HG02973 (cell line): ENCODE measurements at regions not wholly inside any gene's neighbourhood (a gene's known extent, or its start where the extent isn't known, plus 50 kb on each side); places are given as distances from the start of the nearest gene placed in this dataset.
"Not testable (repeated sequence)": the region's sequence is repeated elsewhere in the genome, so short reads cannot be mapped to it uniquely, and the experiment has no call there.

Experiments used
- ATAC-seq: cut with Tn5 transposase; IDR thresholded peaks from one replicate; pipeline ENCODE4 v1.9.1; 2021; ENCODE audit warnings: moderate library complexity; ENCODE audit not compliant: unreplicated experiment

DNA sequence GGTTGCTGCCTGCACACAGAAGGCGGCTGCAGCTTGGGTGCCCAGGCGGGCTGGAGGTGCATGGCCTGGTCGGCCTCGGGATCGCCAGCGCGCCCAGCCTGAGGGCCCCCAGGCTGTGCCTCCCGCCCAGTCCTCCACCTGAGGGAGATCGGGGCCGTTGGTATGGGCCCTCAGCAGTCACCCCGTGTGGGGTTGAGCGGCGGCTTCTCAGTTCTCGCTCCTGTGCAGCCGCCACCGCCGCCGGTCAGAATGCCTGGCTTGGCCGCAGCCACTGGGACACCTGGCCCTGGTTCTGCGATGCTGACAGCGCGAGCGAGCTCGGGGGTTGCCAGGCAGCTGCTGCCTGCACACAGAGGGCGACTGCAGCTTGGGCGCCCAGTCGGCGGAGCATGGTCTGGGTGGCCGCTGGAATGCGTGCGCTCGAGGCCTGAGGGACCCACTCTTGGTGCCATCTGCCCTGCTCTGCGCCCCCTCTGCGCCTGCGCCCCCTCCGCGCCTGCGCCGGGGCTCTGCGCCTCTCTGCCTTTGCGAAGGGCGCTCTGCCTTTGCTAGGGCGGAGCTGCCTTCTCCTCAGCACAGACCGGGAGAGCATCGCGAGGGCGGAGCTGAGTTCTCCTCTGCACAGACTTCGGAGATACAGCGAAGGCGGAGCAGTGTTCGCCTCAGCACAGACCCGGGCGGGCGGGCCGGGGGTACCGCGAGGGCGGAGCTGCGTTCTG lies 84.6 kb upstream of the ZNG1F start:
- peak; percentile 100 for ATAC-seq

DNA sequence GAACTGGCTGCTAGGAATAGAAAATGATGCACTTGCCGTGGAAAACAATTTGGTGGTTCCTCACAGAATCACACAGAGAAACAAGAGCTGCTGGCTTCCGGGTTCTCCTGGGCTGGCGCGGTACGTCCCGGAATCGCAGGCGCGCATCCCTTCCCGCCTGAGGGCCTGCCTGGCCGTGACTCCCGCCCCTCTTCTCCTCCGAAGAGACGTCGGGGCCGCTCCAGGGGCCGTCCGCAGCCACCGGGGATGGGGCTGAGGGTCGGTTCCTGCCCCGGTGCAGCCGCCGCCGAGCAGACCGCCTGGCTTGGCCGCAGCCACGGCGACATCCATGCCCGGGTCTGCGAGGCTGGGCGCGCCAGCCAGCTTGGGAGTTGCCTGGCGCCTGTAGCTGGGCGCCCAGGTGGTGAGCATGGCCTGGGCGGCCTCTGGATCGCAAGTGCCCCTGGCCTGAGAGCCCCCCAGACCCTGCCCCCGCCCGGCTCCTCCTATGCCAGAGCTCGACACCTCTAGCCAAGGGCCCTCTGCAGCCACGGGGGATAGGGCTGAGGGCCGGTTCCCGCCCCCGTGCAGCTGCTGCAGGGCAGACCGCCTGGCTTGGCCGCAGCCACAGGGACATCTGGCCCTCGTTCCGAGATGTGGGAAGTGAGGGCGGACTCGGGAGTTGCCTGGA lies 83.9 kb upstream of the ZNG1F start:
- ATAC-seq, result peak; percentile 33

DNA sequence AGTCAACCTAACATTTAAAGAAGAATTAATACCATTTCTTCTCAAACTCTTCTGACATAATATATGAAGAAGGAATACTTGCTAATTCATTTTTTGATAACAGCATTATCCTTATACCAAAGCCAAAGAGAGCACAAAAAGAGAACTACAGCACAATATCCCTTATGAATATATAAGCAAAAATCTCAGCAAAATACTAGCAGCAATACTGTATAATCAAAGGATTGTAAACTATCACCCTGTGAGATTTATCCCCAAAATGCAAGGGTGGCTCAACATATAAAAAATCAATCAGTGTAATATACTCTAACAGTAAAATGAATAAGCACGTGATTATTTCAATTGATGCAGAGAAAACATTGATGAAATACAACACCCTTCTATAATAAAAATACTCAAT lies 81.9 kb upstream of the ZNG1F start:
- ATAC-seq, result not testable (repeated sequence)

DNA sequence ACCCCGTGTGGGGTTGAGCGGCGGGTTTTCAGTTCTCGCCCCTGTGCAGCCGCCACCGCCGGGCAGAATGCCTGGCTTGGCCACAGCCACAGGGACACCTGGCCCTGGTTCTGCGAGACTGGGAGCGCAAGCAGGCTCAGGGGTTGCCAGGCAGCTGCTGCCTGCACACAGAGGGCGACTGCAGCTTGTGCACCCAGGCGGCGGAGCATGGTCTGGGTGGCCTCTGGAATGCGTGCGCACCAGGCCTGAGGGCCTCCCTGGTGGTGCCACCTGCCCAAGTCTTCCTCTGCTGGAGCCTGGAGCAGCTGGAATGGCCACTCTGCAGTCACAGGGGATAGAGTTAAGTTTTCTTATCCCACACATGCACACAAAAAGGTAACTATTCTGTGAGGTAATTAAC lies 80.4 kb upstream of the ZNG1F start:
- ATAC-seq, result not testable (repeated sequence)

DNA sequence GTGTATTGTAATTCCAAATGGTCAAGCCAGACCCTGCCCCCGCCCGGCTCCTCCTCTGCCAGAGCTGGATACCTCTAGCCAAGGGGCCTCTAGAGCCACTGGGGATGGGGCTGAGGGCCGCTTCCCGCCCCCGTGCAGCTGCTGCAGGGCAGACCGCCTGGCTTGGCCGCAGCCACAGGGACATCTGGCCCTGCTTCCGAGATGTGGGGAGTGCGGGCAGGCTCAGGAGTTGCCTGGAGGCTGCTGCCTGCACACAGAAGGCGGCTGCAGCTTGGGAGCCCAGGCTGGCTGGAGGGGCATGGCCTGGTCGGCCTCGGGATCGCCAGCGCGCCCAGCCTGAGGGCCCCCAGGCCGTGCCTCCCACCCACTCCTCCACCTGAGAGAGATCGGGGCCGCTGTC lies 79.9 kb upstream of the ZNG1F start:
- ATAC-seq, result not testable (repeated sequence)

DNA sequence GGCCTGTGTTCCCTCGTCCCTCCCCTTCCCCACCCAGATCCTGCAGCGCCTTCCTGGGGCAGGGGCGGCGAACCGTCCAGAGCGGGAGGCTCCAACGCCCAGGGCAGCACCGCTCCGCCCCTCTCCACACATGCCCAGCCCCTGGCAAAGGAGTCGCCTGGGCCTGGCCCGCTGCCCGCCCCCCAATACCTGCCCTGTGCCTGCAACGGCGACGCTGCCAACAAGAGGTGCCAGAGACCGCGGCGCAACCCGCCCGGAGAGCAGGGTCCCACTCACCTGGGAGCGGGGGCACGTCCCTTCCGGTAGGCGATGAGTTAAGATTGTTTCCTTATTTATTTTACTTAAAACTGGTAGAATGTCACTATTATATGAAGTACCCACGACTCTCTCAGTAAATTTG lies 77.5 kb upstream of the ZNG1F start:
- not testable (repeated sequence) for ATAC-seq

DNA sequence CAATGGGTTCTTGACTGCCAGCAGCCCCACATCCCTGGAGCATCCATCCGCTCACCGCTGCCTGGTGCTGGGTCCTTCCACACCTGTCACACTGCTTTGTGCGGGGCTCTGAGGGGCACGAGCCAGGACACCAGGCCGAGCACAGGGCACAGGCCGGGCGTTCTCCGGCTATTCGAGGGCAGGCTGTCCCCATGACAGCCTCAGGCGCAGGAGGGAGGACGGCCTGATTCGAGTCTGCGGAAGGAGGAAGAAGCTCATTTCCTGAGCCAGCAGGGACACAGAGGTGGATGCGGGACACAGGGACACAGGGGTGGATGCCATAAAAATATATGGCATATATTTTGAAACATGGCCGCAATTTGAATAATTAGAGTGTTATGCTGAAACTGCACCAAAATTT lies 76.9 kb upstream of the ZNG1F start:
- not testable (repeated sequence) for ATAC-seq

DNA sequence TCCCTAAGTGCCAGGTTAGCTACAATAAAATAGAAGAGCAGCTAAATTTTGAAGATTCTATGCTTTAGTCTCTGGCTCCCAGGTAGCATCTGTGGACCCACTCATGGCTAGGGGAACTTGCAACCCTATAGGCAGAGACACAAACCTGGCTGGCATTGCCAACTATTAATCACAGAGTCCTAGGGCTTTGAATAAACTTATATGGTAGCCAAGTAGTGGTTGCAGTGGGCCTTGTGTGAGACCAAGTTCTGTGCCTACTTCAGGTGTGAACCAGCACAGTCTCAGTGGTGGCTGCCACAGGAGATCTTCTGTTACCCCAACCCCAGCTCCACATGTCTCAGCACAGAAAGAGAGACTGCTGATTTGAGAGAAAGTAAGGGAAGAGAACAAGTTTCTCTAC lies 62.9 kb upstream of the ZNG1F start:
- ATAC-seq, result not testable (repeated sequence)

DNA sequence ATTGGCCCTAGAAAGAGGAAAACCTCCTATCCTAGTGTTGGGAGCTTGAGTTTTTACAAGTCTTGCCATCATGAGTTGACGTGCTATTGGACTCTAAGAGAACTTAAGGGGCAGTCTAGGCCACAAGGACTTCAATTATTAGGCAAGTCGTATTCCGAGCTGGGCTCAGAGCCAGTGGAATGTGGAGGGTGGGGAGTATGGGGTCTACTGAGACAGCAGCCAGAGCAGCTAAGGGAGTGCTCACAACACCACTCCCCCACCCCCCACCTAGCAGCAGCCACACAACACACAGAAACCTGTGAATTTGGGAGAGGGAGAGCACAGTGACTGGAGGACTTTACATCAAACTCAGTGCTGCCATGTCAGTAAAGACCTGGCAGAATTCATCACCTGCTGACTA lies 62.0 kb upstream of the ZNG1F start:
- ATAC-seq, result not testable (repeated sequence)

DNA sequence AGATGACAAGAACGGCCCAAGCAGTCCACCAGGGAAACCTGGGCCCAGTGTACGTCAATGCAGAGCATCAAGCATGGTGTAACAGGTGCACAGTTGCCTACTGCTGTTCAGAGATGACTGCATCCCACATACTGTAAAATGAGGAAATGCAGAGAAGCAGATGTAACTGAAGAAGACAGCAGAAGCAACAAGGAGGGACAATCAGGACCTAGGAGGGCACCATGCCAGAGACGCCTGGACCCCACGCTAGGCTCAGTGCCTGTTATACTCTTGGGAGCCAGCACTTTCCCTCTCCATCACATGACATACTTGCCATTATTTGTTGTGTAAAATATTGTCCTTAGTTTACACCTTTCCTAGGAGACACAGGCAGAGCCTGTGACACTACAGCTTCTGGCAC lies 57.6 kb upstream of the ZNG1F start:
- ATAC-seq, result not testable (repeated sequence)
